ENCODE measurements at regions not wholly inside any gene's neighbourhood (a gene's known extent, or its start where the extent isn't known, plus 50 kb on each side); places are given as distances from the start of the nearest gene placed in this dataset.

DNA sequence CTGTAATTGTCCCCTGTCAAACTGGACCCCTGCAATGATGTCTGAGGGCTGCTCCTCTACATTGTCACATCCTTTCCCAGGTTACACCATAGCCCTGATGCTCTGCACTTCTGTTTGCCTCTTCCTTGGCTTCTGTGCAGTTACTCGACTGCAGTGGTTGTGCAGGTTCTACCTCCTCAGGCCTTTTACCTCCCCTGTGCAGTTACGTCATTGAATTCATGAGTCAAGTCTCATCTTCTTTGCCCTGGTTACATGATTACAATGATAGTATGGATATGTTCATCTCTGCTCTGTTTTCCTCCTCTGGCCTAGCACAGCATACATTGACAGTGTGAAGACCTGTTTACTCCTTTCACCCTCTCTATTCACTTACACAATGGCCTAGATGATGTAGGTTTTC lies 83.2 kb downstream of the FAM47B start:
- TF ChIP-seq EZH2 (IDR thresholded peaks at IDR 0.05; ENCODE audit: borderline replicate concordance, low read depth, low read length, poor library complexity, severe bottlenecking) = no peak
- TF ChIP-seq, protein P1, sequence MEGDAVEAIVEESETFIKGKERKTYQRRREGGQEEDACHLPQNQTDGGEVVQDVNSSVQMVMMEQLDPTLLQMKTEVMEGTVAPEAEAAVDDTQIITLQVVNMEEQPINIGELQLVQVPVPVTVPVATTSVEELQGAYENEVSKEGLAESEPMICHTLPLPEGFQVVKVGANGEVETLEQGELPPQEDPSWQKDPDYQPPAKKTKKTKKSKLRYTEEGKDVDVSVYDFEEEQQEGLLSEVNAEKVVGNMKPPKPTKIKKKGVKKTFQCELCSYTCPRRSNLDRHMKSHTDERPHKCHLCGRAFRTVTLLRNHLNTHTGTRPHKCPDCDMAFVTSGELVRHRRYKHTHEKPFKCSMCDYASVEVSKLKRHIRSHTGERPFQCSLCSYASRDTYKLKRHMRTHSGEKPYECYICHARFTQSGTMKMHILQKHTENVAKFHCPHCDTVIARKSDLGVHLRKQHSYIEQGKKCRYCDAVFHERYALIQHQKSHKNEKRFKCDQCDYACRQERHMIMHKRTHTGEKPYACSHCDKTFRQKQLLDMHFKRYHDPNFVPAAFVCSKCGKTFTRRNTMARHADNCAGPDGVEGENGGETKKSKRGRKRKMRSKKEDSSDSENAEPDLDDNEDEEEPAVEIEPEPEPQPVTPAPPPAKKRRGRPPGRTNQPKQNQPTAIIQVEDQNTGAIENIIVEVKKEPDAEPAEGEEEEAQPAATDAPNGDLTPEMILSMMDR (conservative IDR thresholded peaks at IDR 0.05; ENCODE audit: low read depth, low read length) = no peak
